IPS-18a (cell line): ENCODE measurements at regions not wholly inside any gene's neighbourhood (a gene's known extent, or its start where the extent isn't known, plus 50 kb on each side); places are given as distances from the start of the nearest gene placed in this dataset.

Experiments used
- H3K27ac ChIP-seq: one replicate; pipeline ENCODE4 v1.5.1; 2013; ENCODE audit warnings: low read length
- H3K27me3 ChIP-seq: one replicate; pipeline ENCODE4 v1.6.1; 2013; ENCODE audit warnings: mild to moderate bottlenecking, low read length; ENCODE audit not compliant: control insufficient read depth, insufficient read depth
- H3K36me3 ChIP-seq: one replicate; pipeline ENCODE4 v1.6.1; 2013; ENCODE audit warnings: low read depth, low read length; ENCODE audit not compliant: control insufficient read depth
- H3K4me1 ChIP-seq: one replicate; pipeline ENCODE4 v1.6.1; 2013; ENCODE audit warnings: low read depth, low read length; ENCODE audit not compliant: control insufficient read depth
- H3K4me3 ChIP-seq: one replicate; pipeline ENCODE4 v1.5.1; 2013; ENCODE audit warnings: low read length
- H3K9ac ChIP-seq: one replicate; pipeline ENCODE4 v1.6.1; 2013; ENCODE audit warnings: mild to moderate bottlenecking, low read length, moderate library complexity
- H3K9me3 ChIP-seq: one replicate; pipeline ENCODE4 v1.6.1; 2013; ENCODE audit warnings: low read depth, low read length; ENCODE audit not compliant: control insufficient read depth

DNA sequence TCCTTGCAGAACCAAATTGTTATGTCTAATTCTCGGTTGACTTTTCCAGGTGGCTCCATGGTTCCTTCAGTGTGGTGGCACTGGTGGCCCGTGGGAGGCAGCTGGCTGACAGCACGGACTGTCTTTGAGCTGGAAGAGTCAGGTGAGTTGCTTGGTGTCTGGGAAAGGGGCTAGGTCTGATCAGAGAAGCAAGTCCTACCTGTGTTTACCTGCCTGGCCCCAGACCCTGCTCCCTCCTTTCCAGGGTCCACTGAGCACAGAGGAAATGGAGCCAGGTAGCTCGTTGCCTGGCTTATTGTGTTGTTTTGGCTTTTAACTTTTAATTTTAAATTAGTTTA is 111.8 kb downstream of the BANF2 start:
- no peaks in the 10 kb centered on the region for H3K36me3 ChIP-seq
- H3K27me3 ChIP-seq: no peaks in the 10 kb centered on the region
- H3K27ac ChIP-seq: no peak overlapping the region
- no peaks in the 10 kb centered on the region for H3K9me3 ChIP-seq
- no peaks in the 10 kb centered on the region for H3K4me1 ChIP-seq
- no peak overlapping the region for H3K9ac ChIP-seq
- no peak overlapping the region for H3K4me3 ChIP-seq

DNA sequence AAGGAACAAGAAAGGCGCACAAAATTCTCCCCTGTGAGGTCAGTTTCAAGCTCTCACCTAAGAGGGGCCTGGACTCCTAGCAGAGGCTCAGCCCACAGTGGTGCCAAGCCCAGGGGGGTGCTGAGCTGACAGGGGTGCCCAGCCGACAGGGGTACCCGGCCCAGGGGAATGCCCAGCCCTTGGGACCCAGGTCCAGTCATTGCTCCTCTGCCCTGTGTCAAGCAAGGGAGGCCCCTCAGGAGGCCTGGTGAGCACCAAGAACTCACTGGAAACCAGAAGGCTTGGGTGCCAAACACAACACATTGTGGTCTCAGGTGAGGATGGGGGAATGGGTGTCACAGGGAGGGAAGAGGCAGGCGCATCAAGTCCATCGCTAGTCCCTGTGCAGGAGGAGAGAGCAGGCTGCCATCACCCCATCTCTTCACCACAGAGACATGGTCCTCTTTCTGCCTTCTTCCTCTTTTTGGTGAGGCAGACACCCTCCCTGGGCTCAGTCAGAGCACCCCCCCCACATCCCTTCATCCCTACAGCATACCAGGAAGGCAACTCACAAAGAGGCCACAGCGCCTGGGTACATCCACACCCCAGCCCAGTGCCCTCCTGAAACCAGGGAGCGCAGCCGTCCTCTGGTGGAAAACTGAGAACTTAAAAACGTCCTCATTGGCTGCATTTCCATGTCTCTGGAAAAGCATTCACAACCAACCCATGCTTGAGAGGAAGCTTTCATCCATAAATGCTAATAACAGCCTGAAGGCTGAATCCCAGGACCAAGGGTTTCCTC is 111.3 kb downstream of the BANF2 start:
- Histone ChIP-seq H3K9ac (no peak overlapping the region), H3K27me3 (no peaks in the 10 kb centered on the region), H3K27ac (no peak overlapping the region), H3K4me1 (no peaks in the 10 kb centered on the region), H3K9me3 (no peaks in the 10 kb centered on the region), H3K36me3 (no peaks in the 10 kb centered on the region), H3K4me3 (no peak overlapping the region)

DNA sequence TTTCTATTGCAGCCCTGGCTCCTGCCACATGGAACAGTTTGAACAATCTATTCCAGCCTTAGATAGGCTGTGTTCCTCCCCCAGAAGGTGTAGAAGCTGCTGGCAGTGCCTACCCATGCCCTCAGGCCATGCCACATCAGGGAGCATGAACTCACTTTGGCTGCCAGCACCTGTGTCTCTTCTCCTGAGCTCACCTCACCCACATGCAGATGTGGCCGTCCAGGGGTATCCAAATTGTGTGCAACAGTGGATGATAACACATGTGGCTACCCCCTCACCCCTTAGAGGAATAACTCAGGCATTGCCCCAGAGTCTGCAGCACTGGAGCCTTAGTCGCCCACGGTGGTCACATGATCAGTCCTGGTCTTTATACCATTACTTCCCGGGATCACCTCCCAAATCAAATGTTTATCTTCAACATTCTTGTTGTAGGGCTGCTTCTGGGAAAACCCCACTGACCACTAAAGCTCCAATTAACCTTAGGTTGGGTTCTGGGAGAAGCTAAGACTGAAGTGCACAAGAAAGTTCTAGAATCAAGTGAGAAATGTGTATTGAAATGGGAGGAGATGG is 110.4 kb downstream of the BANF2 start:
- H3K9ac ChIP-seq: no peak overlapping the region
- no peaks in the 10 kb centered on the region for H3K4me1 ChIP-seq
- no peaks in the 10 kb centered on the region for H3K27me3 ChIP-seq
- H3K9me3 ChIP-seq: no peaks in the 10 kb centered on the region
- no peak overlapping the region for H3K27ac ChIP-seq
- H3K4me3 ChIP-seq: no peak overlapping the region
- H3K36me3 ChIP-seq: no peaks in the 10 kb centered on the region

DNA sequence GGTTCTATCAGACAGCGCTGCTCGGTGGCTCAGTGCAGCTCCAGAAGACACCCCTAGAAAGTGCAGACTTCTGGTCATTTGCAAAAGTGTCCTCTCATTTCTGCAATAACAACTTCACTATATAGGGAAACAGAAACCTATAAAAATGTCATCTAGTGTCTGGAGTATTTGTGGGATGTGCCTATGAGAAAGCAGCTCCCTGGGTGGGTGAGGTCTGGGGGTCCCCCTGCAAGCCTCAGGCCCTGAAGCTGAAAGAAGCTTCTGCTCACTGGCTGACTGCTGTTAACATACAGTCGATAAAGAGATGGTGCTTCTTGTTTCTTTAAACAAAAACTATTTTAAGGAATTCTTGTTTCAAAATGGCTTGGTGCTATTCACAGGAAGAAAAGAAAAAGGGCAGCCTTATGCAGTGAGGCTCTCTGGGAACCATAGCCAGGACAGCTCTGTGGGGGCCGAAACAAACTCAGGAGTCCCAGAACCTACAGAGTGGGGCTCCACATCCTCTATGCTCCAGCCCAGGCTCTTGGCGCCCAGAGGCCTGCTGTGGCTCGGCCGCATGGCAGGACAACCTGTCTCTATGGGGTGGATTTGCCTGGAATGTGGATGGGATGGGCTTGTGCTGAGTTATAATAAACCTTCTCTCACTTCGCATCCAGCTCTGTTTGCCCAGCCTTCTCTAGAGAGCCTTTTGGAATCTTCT is 109.7 kb downstream of the BANF2 start:
- H3K9me3 ChIP-seq: no peaks in the 10 kb centered on the region
- no peak overlapping the region for H3K27ac ChIP-seq

DNA sequence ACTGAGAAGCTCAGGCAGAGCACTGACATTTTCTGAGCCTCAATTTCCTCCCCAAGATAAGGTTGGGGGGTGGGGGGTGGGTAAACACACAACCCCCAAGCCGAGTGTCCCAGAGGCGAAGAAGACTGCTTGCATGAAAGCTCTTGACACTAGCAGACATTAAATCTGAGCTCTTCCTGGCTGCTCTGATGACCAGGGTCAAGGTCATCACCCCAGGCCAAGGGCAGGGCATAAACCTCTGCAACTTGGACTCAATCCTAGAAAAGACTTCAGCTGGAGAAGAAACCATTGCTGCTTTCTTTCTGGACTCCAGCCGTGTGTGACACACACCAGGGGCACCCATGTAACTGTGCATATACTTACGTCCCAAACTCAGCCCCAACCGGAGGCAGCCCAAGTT is 109.0 kb downstream of the BANF2 start:
- H3K36me3 ChIP-seq: no peaks in the 10 kb centered on the region
- no peaks in the 10 kb centered on the region for H3K4me1 ChIP-seq
- H3K27me3 ChIP-seq: no peaks in the 10 kb centered on the region
- no peak overlapping the region for H3K9ac ChIP-seq
- H3K27ac ChIP-seq: no peak overlapping the region
- no peaks in the 10 kb centered on the region for H3K9me3 ChIP-seq
- no peak overlapping the region for H3K4me3 ChIP-seq

More for the DNA sequence above, 109.7 kb downstream of the BANF2 start:
- no peaks in the 10 kb centered on the region for H3K4me1 ChIP-seq
- no peak overlapping the region for H3K4me3 ChIP-seq
- no peak overlapping the region for H3K9ac ChIP-seq
- H3K27me3 ChIP-seq: no peaks in the 10 kb centered on the region
- H3K36me3 ChIP-seq: no peaks in the 10 kb centered on the region

DNA sequence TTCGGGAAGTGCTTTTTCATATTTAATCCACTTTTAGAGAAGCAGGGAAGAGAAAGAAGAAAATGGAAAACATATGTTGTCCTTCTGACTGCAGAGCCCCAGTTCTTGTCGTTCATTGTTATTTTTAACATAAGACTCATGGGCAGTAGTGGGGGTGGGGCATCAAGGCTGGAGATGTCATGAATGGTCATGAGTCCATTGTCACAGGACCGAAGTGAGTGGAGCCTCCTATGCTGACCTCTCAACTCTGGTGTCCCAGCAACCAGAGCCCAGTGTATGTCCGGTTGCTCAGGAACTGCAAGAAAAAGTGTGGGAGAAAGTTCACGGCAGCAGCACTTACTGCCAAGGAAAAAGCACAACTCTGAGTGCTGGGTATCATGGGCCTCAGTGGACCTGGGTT is 108.6 kb downstream of the BANF2 start:
- Histone ChIP-seq H3K4me3 (no peak overlapping the region), H3K27ac (no peak overlapping the region), H3K9ac (no peak overlapping the region)

DNA sequence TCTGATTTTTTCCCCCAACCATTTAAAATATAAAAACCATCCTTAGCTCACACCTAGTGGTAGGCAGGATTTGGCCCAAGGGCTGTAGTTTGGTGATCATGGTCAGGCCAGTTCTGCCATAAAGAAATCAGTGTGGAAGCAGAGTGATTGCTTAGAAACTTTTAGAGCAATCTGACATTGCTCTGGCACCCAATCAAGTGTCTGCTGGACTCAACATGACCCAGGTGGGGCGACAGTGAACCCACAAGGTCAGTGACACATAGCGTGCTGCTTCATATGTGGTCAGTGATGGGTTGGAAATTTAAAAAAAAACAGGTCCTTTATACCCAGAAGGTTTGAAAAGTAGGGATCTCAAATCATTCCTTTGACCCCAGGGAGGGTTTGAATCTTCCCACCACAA is 107.9 kb downstream of the BANF2 start:
- H3K9ac ChIP-seq: no peak overlapping the region
- H3K36me3 ChIP-seq: no peaks in the 10 kb centered on the region
- H3K9me3 ChIP-seq: no peaks in the 10 kb centered on the region

More for the DNA sequence above, 108.6 kb downstream of the BANF2 start:
- H3K9me3 ChIP-seq: no peaks in the 10 kb centered on the region
- H3K27me3 ChIP-seq: no peaks in the 10 kb centered on the region
- no peaks in the 10 kb centered on the region for H3K4me1 ChIP-seq
- no peaks in the 10 kb centered on the region for H3K36me3 ChIP-seq

DNA sequence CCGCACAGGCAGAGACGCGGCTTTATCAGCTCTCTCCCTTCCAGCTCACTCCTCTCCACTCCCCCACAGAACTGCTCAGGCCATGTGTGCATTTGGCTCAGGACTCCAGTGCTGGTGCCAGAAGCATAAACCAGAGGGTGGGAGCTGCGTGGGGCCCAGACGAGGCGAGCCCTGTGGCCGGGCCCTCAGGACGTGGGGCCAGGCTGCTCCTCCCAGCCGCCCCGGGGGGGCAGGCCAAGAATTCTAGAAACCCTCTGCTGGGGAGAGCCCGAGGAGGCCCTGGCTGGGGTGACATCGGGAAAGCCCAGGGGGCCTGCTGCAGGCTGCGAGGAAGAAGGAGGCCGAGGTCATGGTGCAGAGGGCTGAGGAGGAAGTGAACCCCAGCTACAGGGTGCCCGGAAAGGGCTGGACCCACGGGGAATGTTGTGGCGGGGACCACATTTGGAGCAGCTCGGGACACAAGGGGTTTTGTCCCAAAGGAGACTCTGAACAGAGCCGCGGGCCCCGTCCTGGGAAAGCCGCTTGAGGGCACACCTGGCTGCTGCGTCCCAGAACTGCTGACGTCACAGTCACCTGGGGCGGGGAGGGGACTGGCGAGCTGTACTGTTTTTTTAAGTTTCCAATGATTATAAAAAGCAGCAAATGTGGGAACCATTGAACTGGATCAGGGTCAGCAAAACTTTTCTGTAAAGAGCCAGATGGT is 107.1 kb downstream of the BANF2 start:
- no peaks in the 10 kb centered on the region for H3K4me1 ChIP-seq

More for the DNA sequence above, 107.9 kb downstream of the BANF2 start:
- no peak overlapping the region for H3K27ac ChIP-seq
- H3K4me3 ChIP-seq: no peak overlapping the region
- H3K4me1 ChIP-seq: no peaks in the 10 kb centered on the region
- H3K27me3 ChIP-seq: no peaks in the 10 kb centered on the region

DNA sequence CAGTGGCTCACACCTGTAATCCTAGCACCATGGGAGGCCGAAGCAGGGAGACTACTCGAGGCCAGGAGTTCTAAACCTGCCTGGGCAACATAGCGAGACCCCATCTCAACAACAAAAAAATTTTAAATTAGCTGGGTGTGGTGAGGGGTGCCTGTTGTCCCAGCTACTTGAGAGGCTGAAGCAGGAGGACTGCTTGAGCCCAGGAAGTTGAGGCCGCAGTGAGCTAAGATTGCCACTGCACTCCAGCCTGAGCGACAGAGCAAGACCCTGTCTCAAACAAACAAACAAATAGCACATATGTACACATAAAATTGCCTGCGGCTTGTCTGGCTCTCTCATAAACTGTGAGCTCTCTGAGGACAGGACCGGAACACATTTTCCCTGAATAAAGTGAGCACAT is 106.3 kb downstream of the BANF2 start:
- Histone ChIP-seq H3K4me1 (no peaks in the 10 kb centered on the region), H3K27ac (no peak overlapping the region), H3K27me3 (no peaks in the 10 kb centered on the region), H3K9me3 (no peaks in the 10 kb centered on the region), H3K9ac (no peak overlapping the region), H3K4me3 (no peak overlapping the region), H3K36me3 (no peaks in the 10 kb centered on the region)

More for the DNA sequence above, 107.1 kb downstream of the BANF2 start:
- Histone ChIP-seq H3K36me3 (no peaks in the 10 kb centered on the region), H3K9ac (no peak overlapping the region), H3K27ac (no peak overlapping the region), H3K27me3 (no peaks in the 10 kb centered on the region), H3K4me3 (no peak overlapping the region), H3K9me3 (no peaks in the 10 kb centered on the region)

DNA sequence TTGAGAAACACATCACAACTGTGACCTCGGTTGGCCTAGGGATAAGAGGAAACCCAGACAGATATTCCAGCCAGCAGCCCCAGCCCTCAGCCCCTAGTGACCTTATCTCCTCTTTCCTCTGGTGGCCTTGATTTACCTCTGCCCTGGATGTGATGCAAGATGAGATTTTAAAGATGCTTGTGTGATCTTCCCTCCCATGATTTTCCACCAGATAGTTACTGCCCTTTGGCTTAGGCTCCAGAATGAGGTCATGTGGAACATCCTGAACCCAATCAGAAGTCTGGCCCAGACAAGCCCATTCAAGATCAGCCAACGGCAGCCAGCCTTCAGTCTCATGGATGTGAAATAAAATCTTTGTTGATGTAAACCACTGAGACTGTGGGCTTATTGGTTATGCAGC is 104.0 kb downstream of the BANF2 start:
- H3K27ac ChIP-seq: no peak overlapping the region
- H3K36me3 ChIP-seq: no peaks in the 10 kb centered on the region
- H3K27me3 ChIP-seq: no peaks in the 10 kb centered on the region
- H3K4me3 ChIP-seq: no peak overlapping the region
- no peaks in the 10 kb centered on the region for H3K9me3 ChIP-seq
- H3K9ac ChIP-seq: no peak overlapping the region
- no peaks in the 10 kb centered on the region for H3K4me1 ChIP-seq

DNA sequence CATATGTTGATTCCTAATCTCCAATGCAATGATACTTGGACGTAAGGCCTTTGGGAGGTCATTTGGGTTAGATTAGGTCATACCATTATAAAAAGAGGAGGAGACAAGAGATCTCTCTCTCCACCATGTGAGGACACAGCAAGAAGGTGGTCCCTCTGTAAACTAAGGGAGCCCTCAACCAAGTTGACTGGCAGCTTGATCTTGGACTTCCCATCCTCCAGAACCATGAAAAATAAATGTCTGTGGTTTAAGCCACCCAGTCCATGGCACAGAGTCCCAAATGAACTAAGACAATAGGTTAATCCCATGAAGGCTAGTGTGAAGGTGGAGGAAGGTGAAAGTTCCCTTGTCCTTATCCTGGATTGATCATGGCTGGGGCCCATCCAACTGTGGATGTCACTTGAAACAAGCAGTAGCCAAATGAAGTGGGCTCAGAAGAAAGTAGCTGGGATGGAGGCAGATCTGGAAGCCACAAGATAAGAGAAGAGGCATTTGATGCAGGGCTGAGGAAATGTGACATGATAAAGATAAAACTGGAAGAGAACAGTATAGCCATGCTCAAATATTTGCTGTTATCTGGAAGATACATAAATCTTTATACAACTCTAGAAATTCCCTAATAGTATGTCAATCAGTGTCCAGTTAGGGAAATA is 99.9 kb downstream of the BANF2 start:
- H3K4me1 ChIP-seq: no peaks in the 10 kb centered on the region
- no peaks in the 10 kb centered on the region for H3K36me3 ChIP-seq
- no peak overlapping the region for H3K9ac ChIP-seq
- no peaks in the 10 kb centered on the region for H3K9me3 ChIP-seq
- H3K27me3 ChIP-seq: no peaks in the 10 kb centered on the region
- no peak overlapping the region for H3K27ac ChIP-seq
- no peak overlapping the region for H3K4me3 ChIP-seq
